Activated CD4-positive, alpha-beta T cell treated with anti-CD3 and anti-CD28 coated beads for 36 hours (primary cell): ENCODE measurements at regions not wholly inside any gene's neighbourhood (a gene's known extent, or its start where the extent isn't known, plus 50 kb on each side); places are given as distances from the start of the nearest gene placed in this dataset.
"Not testable (repeated sequence)": the region's sequence is repeated elsewhere in the genome, so short reads cannot be mapped to it uniquely, and the experiment has no call there.

ENCODE experiments used
- ATAC-seq: fragments of 200-7000 bp; cut with Tn5 transposase; one replicate; pipeline ENCODE4 v1.10.0; 2021; ENCODE audit warnings: mild to moderate bottlenecking, moderate library complexity
- CTCF ChIA-PET: fragments of 350-600 bp; sonication (Branson Sonifier 250); formaldehyde crosslinking; loops from one replicate; lab custom pipeline; 2021; ENCODE audit warnings: antibody characterized with exemption; lab: Charles Lee
- POLR2A ChIA-PET: fragments of 350-600 bp; sonication (Branson Sonifier 250); formaldehyde crosslinking; loops from one replicate; lab custom pipeline; 2021; ENCODE audit warnings: antibody characterized with exemption, inconsistent platforms; lab: Charles Lee
- DNase-seq: peaks from one replicate; pipeline ENCODE4 v3.0.0-alpha.2; 2020
- H3K27ac Mint-ChIP-seq: one replicate; pipeline ENCODE4 v1.8.0; 2021; ENCODE audit warnings: mixed read lengths
- H3K27me3 Mint-ChIP-seq: one replicate; pipeline ENCODE4 v1.8.0; 2021; ENCODE audit warnings: mixed read lengths
- H3K36me3 Mint-ChIP-seq: one replicate; pipeline ENCODE4 v1.8.0; 2021; ENCODE audit warnings: low read depth, mixed read lengths
- H3K4me1 Mint-ChIP-seq: one replicate; pipeline ENCODE4 v1.8.0; 2021; ENCODE audit warnings: mixed read lengths
- H3K4me3 Mint-ChIP-seq: one replicate; pipeline ENCODE4 v1.8.0; 2021; ENCODE audit warnings: mild to moderate bottlenecking, moderate library complexity, mixed read lengths
- H3K9me3 Mint-ChIP-seq: one replicate; pipeline ENCODE4 v1.8.0; 2021; ENCODE audit warnings: low read depth, mixed read lengths
- intact Hi-C, 2 experiments: fragments of 100-400 bp; cut with DNase I in 1 of 2; cut with micrococcal nuclease in 1 of 2; formaldehyde crosslinking; loops; one replicate each; pipeline versions ENCODE4 v1.14.2 to v1.15.1; 2022 to 2024; cut with DNase I, micrococcal nuclease

- POLR2A ChIA-PET, result not testable (repeated sequence)
Observed at GRCh38 chr6:11842795-11843194, 64.2 kb upstream of the ADTRP start.

GRCh38 chr6:11835065-11835464, 56.5 kb upstream of the ADTRP start:
- DNase-seq, result no peak
- CTCF ChIA-PET, result interaction anchor here (0.6 to 1.0 kb wide), 2 partner anchors 10 to 71 kb away, joined by 3 read pairs; no protein-coding TSS in a partner anchor
- Mint-ChIP-seq H3K36me3 (no peaks in the 10 kb centered on the region), H3K4me3 (no peak overlapping the region), H3K9me3 (peaks cover 8% of the 10 kb centered on the region), H3K4me1 (no peaks in the 10 kb centered on the region), H3K27me3 (no peaks in the 10 kb centered on the region), H3K27ac (no peak overlapping the region)
- no peak for ATAC-seq
- POLR2A ChIA-PET, result interaction anchor here (0.8 kb wide), 1 partner anchor 43 kb away, joined by 3 read pairs; no protein-coding TSS in a partner anchor
- intact Hi-C loops, result no loop called here

More at GRCh38 chr6:11842795-11843194, 64.2 kb upstream of the ADTRP start:
- H3K27ac Mint-ChIP-seq, H3K4me3 Mint-ChIP-seq, H3K4me1 Mint-ChIP-seq, ATAC-seq, intact Hi-C loops, H3K27me3 Mint-ChIP-seq, H3K36me3 Mint-ChIP-seq, DNase-seq, CTCF ChIA-PET, H3K9me3 Mint-ChIP-seq: not testable (repeated sequence)

GRCh38 chr6:11833626-11834592, 55.3 kb upstream of the ADTRP start:
- H3K4me1 Mint-ChIP-seq, result no peaks in the 10 kb centered on the region
- H3K27me3 Mint-ChIP-seq, result no peaks in the 10 kb centered on the region
- peaks cover 3% of the 10 kb centered on the region for H3K9me3 Mint-ChIP-seq
- ChIA-PET CTCF (interaction anchor here (0.6 to 1.2 kb wide), 2 partner anchors 10 to 179 kb away, joined by 3 read pairs; no protein-coding TSS in a partner anchor), POLR2A (no interaction called here)
- intact Hi-C loops, result no loop called here
- ATAC-seq (no peak), DNase-seq (no peak)
- no peak overlapping the region for H3K4me3 Mint-ChIP-seq
- H3K36me3 Mint-ChIP-seq, result no peaks in the 10 kb centered on the region
- no peak overlapping the region for H3K27ac Mint-ChIP-seq

GRCh38 chr6:11831653-11832052, 53.0 kb upstream of the ADTRP start:
- ChIA-PET CTCF (no interaction called here), POLR2A (no interaction called here)
- ATAC-seq (no peak), DNase-seq (no peak)
- no peaks in the 10 kb centered on the region for H3K36me3 Mint-ChIP-seq
- intact Hi-C loops, result no loop called here
- H3K4me3 Mint-ChIP-seq, result no peak overlapping the region
- H3K27ac Mint-ChIP-seq, result no peak overlapping the region
- H3K4me1 Mint-ChIP-seq, result no peaks in the 10 kb centered on the region
- H3K27me3 Mint-ChIP-seq, result no peaks in the 10 kb centered on the region
- H3K9me3 Mint-ChIP-seq, result no peaks in the 10 kb centered on the region

GRCh38 chr6:11830520-11830919, 51.9 kb upstream of the ADTRP start:
- ATAC-seq (no peak), DNase-seq (no peak)
- POLR2A ChIA-PET, result no interaction called here
- H3K4me3 Mint-ChIP-seq, result no peak overlapping the region
- CTCF ChIA-PET, result no interaction called here
- no peaks in the 10 kb centered on the region for H3K9me3 Mint-ChIP-seq
- no peaks in the 10 kb centered on the region for H3K27me3 Mint-ChIP-seq
- H3K4me1 Mint-ChIP-seq, result peaks cover 6% of the 10 kb centered on the region
- no peak overlapping the region for H3K27ac Mint-ChIP-seq
- H3K36me3 Mint-ChIP-seq, result no peaks in the 10 kb centered on the region
- intact Hi-C loops, result no loop called here

DNA sequence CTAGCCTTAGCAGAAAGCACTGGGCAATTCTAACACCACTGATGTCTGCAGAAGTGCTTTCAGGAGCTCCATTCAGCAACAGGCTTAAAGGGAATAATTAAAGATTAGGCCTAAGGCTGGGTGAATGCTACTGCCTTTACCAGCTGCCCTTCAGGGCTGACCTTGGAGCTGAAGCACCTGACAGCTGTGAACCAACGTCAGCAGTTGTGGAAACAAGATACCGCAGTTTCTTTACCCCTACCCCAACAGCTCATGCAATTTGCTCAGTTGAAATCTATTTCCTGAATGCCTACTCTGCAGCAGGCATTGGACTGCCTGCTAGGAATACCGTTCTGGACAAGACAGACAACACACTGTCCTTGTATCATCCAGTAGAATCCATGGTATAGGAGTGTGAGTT, 51.5 kb upstream of the ADTRP start:
- Mint-ChIP-seq H3K36me3 (no peaks in the 10 kb centered on the region), H3K4me1 (peaks cover 10% of the 10 kb centered on the region), H3K4me3 (no peak overlapping the region), H3K27ac (no peak overlapping the region), H3K9me3 (no peaks in the 10 kb centered on the region), H3K27me3 (no peaks in the 10 kb centered on the region)
- ATAC-seq (no peak), DNase-seq (no peak)
- ChIA-PET POLR2A (no interaction called here), CTCF (interaction anchor here (0.7 kb wide), 1 partner anchor 32 kb away, joined by 3 read pairs; no protein-coding TSS in a partner anchor)
- intact Hi-C loops, result no loop called here

- DNase-seq, result no peak
- H3K9me3 Mint-ChIP-seq, result no peaks in the 10 kb centered on the region
- H3K27me3 Mint-ChIP-seq, result no peaks in the 10 kb centered on the region
- no peaks in the 10 kb centered on the region for H3K36me3 Mint-ChIP-seq
- POLR2A ChIA-PET, result interaction anchor here (0.7 kb wide), 1 partner anchor 97 kb away, joined by 7 read pairs; no protein-coding TSS in a partner anchor
- intact Hi-C loops, result loop anchor here in 1 of 2 experiments (5.0 kb wide), 1 partner anchor 116 kb away; no protein-coding TSS in a partner anchor
- H3K4me3 Mint-ChIP-seq, result no peak overlapping the region
- ATAC-seq, result no peak
- no peak overlapping the region for H3K27ac Mint-ChIP-seq
- CTCF ChIA-PET, result interaction anchor here (0.8 kb wide), 1 partner anchor 43 kb away, joined by 3 read pairs; no protein-coding TSS in a partner anchor
- peaks cover 22% of the 10 kb centered on the region for H3K4me1 Mint-ChIP-seq
Observed at GRCh38 chr6:11828262-11828870, 49.8 kb upstream of the ADTRP start.
